ENCODE measurements at regions not wholly inside any gene's neighbourhood (a gene's known extent, or its start where the extent isn't known, plus 50 kb on each side); places are given as distances from the start of the nearest gene placed in this dataset.

DNA sequence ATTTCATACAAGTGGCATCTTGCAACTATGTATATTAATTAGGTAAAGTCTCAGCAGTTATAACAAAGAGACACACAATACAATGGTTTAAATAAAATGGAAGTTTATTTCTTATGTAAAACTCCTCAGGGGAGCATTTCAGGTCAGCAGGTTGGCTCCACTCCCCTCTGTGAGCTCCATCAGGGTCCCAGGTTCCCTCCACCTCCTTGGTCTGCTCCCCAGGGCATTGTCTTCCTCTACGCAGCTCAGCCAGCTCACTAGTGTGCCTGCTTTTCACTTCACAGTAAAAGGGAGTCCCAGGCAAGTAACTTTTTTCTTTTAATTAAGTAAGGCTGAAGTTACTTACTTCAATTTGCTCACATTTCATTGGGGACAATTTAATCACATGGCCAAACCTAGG lies 135.3 kb upstream of the FNDC3A start:
- Histone ChIP-seq H3K27ac (ENCODE audit: low read length) (no peak overlapping the region), H3K27me3 (ENCODE audit: control insufficient read depth, insufficient read depth, low read length) (no peaks in the 10 kb centered on the region), H3K36me3 (ENCODE audit: control insufficient read depth, insufficient read depth, low read length) (no peaks in the 10 kb centered on the region), H3K4me3 (ENCODE audit: low read length) (no peak overlapping the region), H3K9me3 (ENCODE audit: control insufficient read depth, low read depth, low read length) (no peaks in the 10 kb centered on the region), H3K4me1 (ENCODE audit: control insufficient read depth, insufficient read depth, low read length) (no peaks in the 10 kb centered on the region)
- WGBS (ENCODE audit: insufficient coverage, low lambda C conversion rate), result no CpG with 5 or more reads among the region's 1 CpG
- no peak for DNase-seq

GRCh38 chr13:48842316-48842715 lies 133.4 kb upstream of the FNDC3A start:
- no peak overlapping the region for H3K4me3 ChIP-seq (ENCODE audit: low read length)
- no peak overlapping the region for H3K27ac ChIP-seq (ENCODE audit: low read length)
- no peaks in the 10 kb centered on the region for H3K36me3 ChIP-seq (ENCODE audit: control insufficient read depth, insufficient read depth, low read length)
- H3K9me3 ChIP-seq (ENCODE audit: control insufficient read depth, low read depth, low read length), result no peaks in the 10 kb centered on the region
- DNase-seq, result no peak
- no peaks in the 10 kb centered on the region for H3K4me1 ChIP-seq (ENCODE audit: control insufficient read depth, insufficient read depth, low read length)
- H3K27me3 ChIP-seq (ENCODE audit: control insufficient read depth, insufficient read depth, low read length), result no peaks in the 10 kb centered on the region

DNA sequence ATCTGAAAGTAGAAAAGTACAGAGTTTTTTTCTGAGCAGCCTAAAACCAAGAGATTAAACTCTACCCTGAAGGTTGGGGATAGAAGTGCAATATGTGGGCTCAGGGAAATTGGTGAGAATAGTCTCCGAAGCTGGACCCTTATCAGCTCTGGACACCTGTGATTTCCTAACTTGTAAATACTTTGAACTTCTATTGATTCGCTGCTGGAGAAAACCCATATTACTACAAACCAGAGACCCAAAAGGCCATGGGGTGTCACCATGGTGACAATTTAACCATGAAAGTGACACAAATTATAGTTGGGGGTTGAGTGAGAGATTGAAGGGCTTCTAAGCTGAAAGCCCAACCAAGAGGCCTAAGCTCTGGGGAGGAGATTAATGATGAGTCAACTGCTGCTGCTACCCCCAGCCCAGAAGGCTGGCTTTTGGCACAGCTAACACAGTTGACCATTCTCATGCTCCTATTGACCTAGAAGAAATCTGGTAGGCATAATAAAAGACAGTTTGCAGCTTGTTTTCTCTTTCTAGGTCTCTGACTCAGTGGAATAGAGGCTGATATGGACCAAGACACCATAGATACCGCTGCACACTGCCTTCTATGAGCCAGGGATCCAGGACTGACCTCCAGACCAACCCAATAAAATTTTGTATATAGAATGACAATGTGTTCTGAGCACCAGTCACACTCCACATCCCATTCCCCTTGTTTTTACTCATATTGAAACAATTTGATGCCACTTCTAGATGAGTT lies 131.9 kb upstream of the FNDC3A start:
- H3K27ac ChIP-seq (ENCODE audit: low read length), result no peak overlapping the region
- H3K4me1 ChIP-seq (ENCODE audit: control insufficient read depth, insufficient read depth, low read length), result no peaks in the 10 kb centered on the region
- H3K27me3 ChIP-seq (ENCODE audit: control insufficient read depth, insufficient read depth, low read length), result no peaks in the 10 kb centered on the region
- H3K36me3 ChIP-seq (ENCODE audit: control insufficient read depth, insufficient read depth, low read length), result no peaks in the 10 kb centered on the region
- no CpG with 5 or more reads among the region's 3 CpGs for WGBS (ENCODE audit: insufficient coverage, low lambda C conversion rate)
- no peak for DNase-seq
- H3K9me3 ChIP-seq (ENCODE audit: control insufficient read depth, low read depth, low read length), result no peaks in the 10 kb centered on the region
- H3K4me3 ChIP-seq (ENCODE audit: low read length), result no peak overlapping the region

DNA sequence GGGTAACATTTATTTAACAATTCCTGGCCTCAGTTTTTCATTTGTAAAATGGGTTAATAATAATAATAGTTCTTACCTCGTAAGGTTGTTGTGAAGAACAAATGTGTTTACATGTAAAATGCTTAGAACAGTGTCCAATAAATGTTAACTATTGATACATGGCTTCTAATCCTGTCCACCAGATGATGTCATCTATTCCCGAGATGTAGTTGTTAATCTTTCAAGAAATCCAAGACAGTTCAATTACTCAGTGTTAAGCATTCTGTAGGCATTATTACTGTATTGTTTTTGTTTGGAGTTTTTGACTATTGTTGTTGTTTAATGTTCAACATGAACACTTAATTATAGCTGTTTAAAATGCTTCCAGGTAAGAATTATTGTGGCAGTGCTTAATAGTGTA lies 131.0 kb upstream of the FNDC3A start:
- H3K4me3 ChIP-seq (ENCODE audit: low read length), result no peak overlapping the region
- H3K36me3 ChIP-seq (ENCODE audit: control insufficient read depth, insufficient read depth, low read length), result no peaks in the 10 kb centered on the region
- no peaks in the 10 kb centered on the region for H3K9me3 ChIP-seq (ENCODE audit: control insufficient read depth, low read depth, low read length)
- H3K4me1 ChIP-seq (ENCODE audit: control insufficient read depth, insufficient read depth, low read length), result no peaks in the 10 kb centered on the region
- H3K27me3 ChIP-seq (ENCODE audit: control insufficient read depth, insufficient read depth, low read length), result no peaks in the 10 kb centered on the region
- DNase-seq, result no peak
- no CpG with 5 or more reads among the region's 2 CpGs for WGBS (ENCODE audit: insufficient coverage, low lambda C conversion rate)
- H3K27ac ChIP-seq (ENCODE audit: low read length), result no peak overlapping the region

- Histone ChIP-seq H3K36me3 (ENCODE audit: control insufficient read depth, insufficient read depth, low read length) (no peaks in the 10 kb centered on the region), H3K9me3 (ENCODE audit: control insufficient read depth, low read depth, low read length) (no peaks in the 10 kb centered on the region), H3K27me3 (ENCODE audit: control insufficient read depth, insufficient read depth, low read length) (no peaks in the 10 kb centered on the region), H3K4me1 (ENCODE audit: control insufficient read depth, insufficient read depth, low read length) (no peaks in the 10 kb centered on the region), H3K4me3 (ENCODE audit: low read length) (no peak overlapping the region), H3K27ac (ENCODE audit: low read length) (no peak overlapping the region)
- DNase-seq, result no peak
- WGBS (ENCODE audit: insufficient coverage, low lambda C conversion rate), result no CpG with 5 or more reads among the region's 5 CpGs
Measured at GRCh38 chr13:48849515-48849914, 126.2 kb upstream of the FNDC3A start.

DNA sequence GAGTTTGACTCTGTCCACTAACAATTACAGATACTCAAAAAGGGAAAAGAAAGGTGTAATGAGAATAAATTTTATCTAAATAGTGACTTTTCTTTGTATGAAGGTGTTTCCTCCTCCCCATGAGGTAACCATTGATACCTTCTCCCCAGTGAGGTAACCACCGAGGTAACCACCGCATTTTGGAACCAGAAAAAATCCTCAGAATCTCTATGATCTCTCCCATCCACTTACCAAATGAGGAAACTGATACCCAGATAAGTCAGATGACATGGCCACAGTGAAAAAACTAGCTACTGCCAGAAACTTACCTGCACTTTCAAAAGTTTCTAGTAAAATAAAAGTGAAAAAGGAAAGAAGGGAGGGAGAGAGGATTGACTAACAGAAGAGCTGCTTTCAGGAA lies 124.0 kb upstream of the FNDC3A start:
- H3K4me1 ChIP-seq (ENCODE audit: control insufficient read depth, insufficient read depth, low read length), result no peaks in the 10 kb centered on the region
- no peak for DNase-seq
- no peaks in the 10 kb centered on the region for H3K36me3 ChIP-seq (ENCODE audit: control insufficient read depth, insufficient read depth, low read length)
- WGBS (ENCODE audit: insufficient coverage, low lambda C conversion rate), result no CpG with 5 or more reads among the region's 2 CpGs
- H3K4me3 ChIP-seq (ENCODE audit: low read length), result no peak overlapping the region
- no peak overlapping the region for H3K27ac ChIP-seq (ENCODE audit: low read length)
- no peaks in the 10 kb centered on the region for H3K27me3 ChIP-seq (ENCODE audit: control insufficient read depth, insufficient read depth, low read length)
- H3K9me3 ChIP-seq (ENCODE audit: control insufficient read depth, low read depth, low read length), result no peaks in the 10 kb centered on the region

GRCh38 chr13:48852911-48853727 lies 122.6 kb upstream of the FNDC3A start:
- Histone ChIP-seq H3K27ac (ENCODE audit: low read length) (peak overlapping the region; percentile 53), H3K27me3 (ENCODE audit: control insufficient read depth, insufficient read depth, low read length) (no peaks in the 10 kb centered on the region), H3K4me1 (ENCODE audit: control insufficient read depth, insufficient read depth, low read length) (peaks cover under 1% of the 10 kb centered on the region), H3K36me3 (ENCODE audit: control insufficient read depth, insufficient read depth, low read length) (no peaks in the 10 kb centered on the region), H3K4me3 (ENCODE audit: low read length) (no peak overlapping the region), H3K9me3 (ENCODE audit: control insufficient read depth, low read depth, low read length) (no peaks in the 10 kb centered on the region)
- no peak for DNase-seq
- no CpG with 5 or more reads among the region's 8 CpGs for WGBS (ENCODE audit: insufficient coverage, low lambda C conversion rate)

DNA sequence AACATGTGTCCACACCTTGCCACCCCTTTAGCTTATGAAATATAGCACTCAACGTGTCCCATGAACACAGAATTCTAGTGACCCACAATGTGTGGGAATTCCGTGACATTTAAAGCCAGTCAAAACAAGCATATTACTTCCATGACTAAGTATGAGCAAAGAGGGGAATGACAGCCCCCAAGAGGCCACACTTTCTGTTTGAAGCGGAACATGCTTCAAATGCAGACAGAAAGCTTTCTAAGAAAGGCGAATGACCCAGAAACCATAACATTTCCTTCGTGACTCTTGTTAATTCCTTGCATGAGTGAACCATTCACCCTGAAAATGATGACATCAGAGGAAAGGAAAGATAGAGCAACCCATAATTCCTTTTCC lies 122.0 kb upstream of the FNDC3A start:
- Histone ChIP-seq H3K4me3 (ENCODE audit: low read length) (no peak overlapping the region), H3K9me3 (ENCODE audit: control insufficient read depth, low read depth, low read length) (no peaks in the 10 kb centered on the region), H3K27ac (ENCODE audit: low read length) (peak overlapping the region; percentile 53), H3K36me3 (ENCODE audit: control insufficient read depth, insufficient read depth, low read length) (no peaks in the 10 kb centered on the region), H3K27me3 (ENCODE audit: control insufficient read depth, insufficient read depth, low read length) (no peaks in the 10 kb centered on the region), H3K4me1 (ENCODE audit: control insufficient read depth, insufficient read depth, low read length) (peaks cover 6% of the 10 kb centered on the region)
- no CpG with 5 or more reads among the region's 5 CpGs for WGBS (ENCODE audit: insufficient coverage, low lambda C conversion rate)
- peak in 1 of 2 donors; percentile 36 for DNase-seq

- no CpG with 5 or more reads among the region's 4 CpGs for whole genome bisulfite sequencing (ENCODE audit: insufficient coverage, low lambda C conversion rate)
- H3K36me3 ChIP-seq (ENCODE audit: control insufficient read depth, insufficient read depth, low read length), result no peaks in the 10 kb centered on the region
- no peaks in the 10 kb centered on the region for H3K27me3 ChIP-seq (ENCODE audit: control insufficient read depth, insufficient read depth, low read length)
- no peak for DNase-seq
- no peaks in the 10 kb centered on the region for H3K9me3 ChIP-seq (ENCODE audit: control insufficient read depth, low read depth, low read length)
- H3K27ac ChIP-seq (ENCODE audit: low read length), result no peak overlapping the region
- H3K4me1 ChIP-seq (ENCODE audit: control insufficient read depth, insufficient read depth, low read length), result peaks cover 13% of the 10 kb centered on the region
- no peak overlapping the region for H3K4me3 ChIP-seq (ENCODE audit: low read length)
Measured at GRCh38 chr13:48857576-48857975, 118.1 kb upstream of the FNDC3A start.

DNA sequence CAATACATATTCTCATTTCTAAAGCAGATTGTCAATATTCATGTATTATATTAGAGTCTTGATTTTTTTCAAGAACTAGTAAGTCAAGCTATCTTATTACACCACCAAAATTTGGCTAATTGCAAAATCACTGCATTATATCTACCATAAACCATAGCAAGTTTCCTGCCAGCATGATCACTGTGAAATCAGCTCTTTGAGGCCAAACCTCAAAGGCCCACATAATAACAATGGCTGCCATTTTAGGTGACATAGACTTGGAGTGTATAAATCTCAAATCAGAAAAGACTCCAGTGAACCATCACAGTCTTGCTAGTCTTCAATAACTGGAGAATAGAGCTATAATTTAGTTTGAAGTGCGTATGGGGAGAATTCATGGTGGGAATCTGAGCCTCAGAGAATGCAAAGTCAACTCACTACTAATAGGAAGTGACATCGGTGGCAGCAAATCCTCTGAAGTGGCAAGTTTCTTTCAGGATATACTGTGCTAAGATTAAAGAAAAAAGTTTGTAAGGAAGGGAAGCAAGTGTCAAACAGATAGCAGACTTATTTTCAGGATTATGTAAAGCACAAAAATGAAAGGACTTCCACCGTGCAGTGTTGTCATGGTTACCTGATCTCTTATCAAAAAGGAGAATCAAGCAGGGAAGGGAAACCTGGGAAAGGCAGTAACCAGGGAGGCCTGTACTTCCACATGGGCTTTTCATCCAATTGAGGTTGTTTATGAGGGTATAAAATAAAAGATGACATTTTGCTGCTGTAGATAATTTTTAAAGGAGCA lies 117.4 kb upstream of the FNDC3A start:
- peak; percentile 31 to 34 for DNase-seq
- H3K4me3 ChIP-seq (ENCODE audit: low read length), result no peak overlapping the region
- WGBS (ENCODE audit: insufficient coverage, low lambda C conversion rate), result 60% methylated on average over 1 of the region's 3 CpGs

More for the DNA sequence above, 117.4 kb upstream of the FNDC3A start:
- peak overlapping the region; percentile 75 for H3K27ac ChIP-seq (ENCODE audit: low read length)
- no peaks in the 10 kb centered on the region for H3K9me3 ChIP-seq (ENCODE audit: control insufficient read depth, low read depth, low read length)
- H3K36me3 ChIP-seq (ENCODE audit: control insufficient read depth, insufficient read depth, low read length), result no peaks in the 10 kb centered on the region
- peaks cover 13% of the 10 kb centered on the region for H3K4me1 ChIP-seq (ENCODE audit: control insufficient read depth, insufficient read depth, low read length)
- H3K27me3 ChIP-seq (ENCODE audit: control insufficient read depth, insufficient read depth, low read length), result no peaks in the 10 kb centered on the region

Measured in large intestine (tissue), 3 donors.